SK-N-SH treated with all-trans-retinoic acid at 6 μM for 48 hours (cell line): ENCODE measurements at regions not wholly inside any gene's neighbourhood (a gene's known extent, or its start where the extent isn't known, plus 50 kb on each side); places are given as distances from the start of the nearest gene placed in this dataset.

Experiments used
- ARNTL ChIP-seq: fragments of 450-650 bp; formaldehyde crosslinking; IDR thresholded peaks from 2 replicates; pipeline ENCODE4 v1.5.0; 2020; ENCODE audit warnings: low read depth, mild to moderate bottlenecking, moderate library complexity, borderline replicate concordance
- ZC3H10 ChIP-seq: fragments of 250-450 bp; sonication (Bioruptor Pico); IDR thresholded peaks from 2 replicates; pipeline ENCODE4 v1.5.1; 2021; ENCODE audit warnings: mild to moderate bottlenecking, moderate library complexity
- ZFP3 ChIP-seq: fragments of 250-450 bp; sonication (Bioruptor Pico); IDR thresholded peaks from 2 replicates; pipeline ENCODE4 v1.5.0; 2020; ENCODE audit warnings: mild to moderate bottlenecking, moderate library complexity

DNA sequence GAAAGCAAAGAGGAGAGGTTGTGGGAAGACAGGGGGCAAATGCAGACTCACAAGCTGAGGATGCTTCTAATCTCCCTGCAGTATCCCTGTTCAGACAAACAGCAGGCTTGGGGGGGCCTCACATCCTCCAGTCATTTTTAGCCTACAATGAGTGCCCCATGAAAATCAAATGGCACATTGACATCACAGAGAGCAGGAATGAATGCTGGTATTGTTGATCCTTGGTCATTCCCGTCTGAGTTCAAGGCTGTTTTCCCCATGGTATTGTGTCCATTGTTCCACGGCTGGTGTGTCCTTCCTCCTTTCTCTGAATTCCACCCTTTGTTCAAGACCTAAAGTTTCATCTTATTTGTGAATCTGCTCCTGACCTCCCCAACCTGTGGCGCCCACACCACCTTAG is 545.6 kb downstream of the AJAP1 start:
- no peak for TF ChIP-seq ZFP3 (CRISPR knock-in tag)
- TF ChIP-seq ZC3H10 (CRISPR knock-in tag) = no peak
- no peak for TF ChIP-seq ARNTL (CRISPR knock-in tag)
